LHCN-M2 (cell line): ENCODE measurements at regions not wholly inside any gene's neighbourhood (a gene's known extent, or its start where the extent isn't known, plus 50 kb on each side); places are given as distances from the start of the nearest gene placed in this dataset.

Experiments
- DNase-seq: peaks from one replicate; pipeline ENCODE4 v3.0.0-alpha.2; 2012; ENCODE audit warnings: low read depth

GRCh38 chr6:128667339-128667858, 147.0 kb upstream of the PTPRK start:
- no peak for DNase-seq

- DNase-seq = no peak
These were observed 146.0 kb upstream of the PTPRK start for GRCh38 chr6:128666405-128666804.

GRCh38 chr6:128663238-128663637, 142.8 kb upstream of the PTPRK start:
- no peak for DNase-seq

- DNase-seq = no peak
These were observed 139.7 kb upstream of the PTPRK start for GRCh38 chr6:128659878-128660622.

- DNase-seq = peak; percentile 32
These were observed 138.9 kb upstream of the PTPRK start for GRCh38 chr6:128659276-128659675.

- no peak for DNase-seq
These were observed 136.8 kb upstream of the PTPRK start for GRCh38 chr6:128657181-128657580.

- peak; percentile 97 for DNase-seq
These were observed 135.6 kb upstream of the PTPRK start for GRCh38 chr6:128655978-128656498.

- no peak for DNase-seq
These were observed 127.7 kb upstream of the PTPRK start for GRCh38 chr6:128648022-128648598.

GRCh38 chr6:128642132-128642531, 121.7 kb upstream of the PTPRK start:
- DNase-seq = no peak

- DNase-seq = no peak
These were observed 121.3 kb upstream of the PTPRK start for GRCh38 chr6:128641703-128642102.

GRCh38 chr6:128638817-128639216, 118.4 kb upstream of the PTPRK start:
- DNase-seq = no peak

GRCh38 chr6:128635219-128635618, 114.8 kb upstream of the PTPRK start:
- DNase-seq = no peak

GRCh38 chr6:128632131-128632530, 111.7 kb upstream of the PTPRK start:
- no peak for DNase-seq

GRCh38 chr6:128631031-128631430, 110.6 kb upstream of the PTPRK start:
- no peak for DNase-seq

GRCh38 chr6:128630213-128630612, 109.8 kb upstream of the PTPRK start:
- no peak for DNase-seq

- DNase-seq = no peak
These were observed 96.9 kb upstream of the PTPRK start for GRCh38 chr6:128617285-128617684.

GRCh38 chr6:128616342-128616741, 95.9 kb upstream of the PTPRK start:
- DNase-seq = no peak

GRCh38 chr6:128606611-128607010, 86.2 kb upstream of the PTPRK start:
- no peak for DNase-seq

GRCh38 chr6:128605961-128606360, 85.6 kb upstream of the PTPRK start:
- DNase-seq = peak; percentile 33

GRCh38 chr6:128601060-128601459, 80.7 kb upstream of the PTPRK start:
- peak; percentile 44 for DNase-seq

- DNase-seq = peak; percentile 97
These were observed 80.1 kb upstream of the PTPRK start for GRCh38 chr6:128600397-128600951.

- DNase-seq = no peak
These were observed 78.6 kb upstream of the PTPRK start for GRCh38 chr6:128599036-128599435.

- no peak for DNase-seq
These were observed 78.2 kb upstream of the PTPRK start for GRCh38 chr6:128598571-128598970.
